ENCODE measurements at regions not wholly inside any gene's neighbourhood (a gene's known extent, or its start where the extent isn't known, plus 50 kb on each side); places are given as distances from the start of the nearest gene placed in this dataset.

- TF ChIP-seq CTCF (IDR thresholded peaks at IDR 0.05) (no peak), EZH2 (IDR thresholded peaks at IDR 0.05) (no peak)
Observed at GRCh38 chr4:164134388-164134787, 619.5 kb upstream of the SMIM31 start.
